ENCODE measurements at regions not wholly inside any gene's neighbourhood (a gene's known extent, or its start where the extent isn't known, plus 50 kb on each side); places are given as distances from the start of the nearest gene placed in this dataset.

DNA sequence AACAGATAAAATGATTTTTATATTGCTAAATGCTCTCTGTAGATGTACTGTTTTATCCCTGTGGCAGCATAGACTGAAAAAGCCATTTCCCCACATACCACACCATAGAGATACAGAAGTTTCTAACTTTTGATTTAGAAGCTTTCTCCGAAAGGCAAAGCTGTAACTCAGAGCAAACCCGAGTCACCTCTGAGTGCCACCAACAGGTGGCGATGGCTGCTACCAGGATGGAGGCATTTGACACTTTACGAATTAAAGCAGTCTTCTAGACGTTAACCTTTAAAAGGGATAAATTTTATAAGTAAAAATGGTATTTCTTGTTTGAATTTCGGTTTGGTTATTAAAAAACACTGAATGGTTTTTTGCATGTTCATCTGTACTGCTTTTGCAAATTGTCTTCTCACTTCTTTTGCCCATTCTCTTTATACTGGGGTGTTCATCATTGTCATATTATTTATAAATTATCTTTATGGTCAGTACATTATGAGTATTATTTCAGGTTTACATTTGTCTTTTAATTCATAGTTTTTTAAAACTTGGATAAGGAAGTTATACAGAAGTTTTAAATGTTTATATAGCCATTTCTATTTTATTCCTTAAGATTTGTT lies 201.0 kb upstream of the CEP162 start:
- Histone ChIP-seq H3K36me3 (replicated peaks in 1 of 2; ENCODE audit: control insufficient read depth in 1 of 2, insufficient read depth in 2 of 2, low read length in 1 of 2) (no peaks in the 10 kb centered on the region), H3K79me2 (ENCODE audit: insufficient read depth) (no peaks in the 10 kb centered on the region), H2AFZ (ENCODE audit: low read depth) (no peak overlapping the region), H3K4me2 (no peak overlapping the region), H3K9ac (no peak overlapping the region), H3F3A (replicated peaks; ENCODE audit: insufficient read depth) (peaks cover 4% of the 10 kb centered on the region), H3K4me3 (ENCODE audit: low read depth in 2 of 2, low read length in 1 of 2) (no peak overlapping the region; a peak in 1 of 4 replicates), H3K9me3 (no peaks in the 10 kb centered on the region), H3K4me1 (ENCODE audit: control insufficient read depth in 1 of 2, insufficient read depth in 2 of 2, low read depth in 1 of 2, low read length in 1 of 2) (peaks cover 0 to 7% of the 10 kb centered on the region in 2 experiments; a peak in 2 of 4 replicates), H4K20me1 (ENCODE audit: insufficient read depth) (no peaks in the 10 kb centered on the region), H3K9me2 (no peaks in the 10 kb centered on the region), H3K27ac (ENCODE audit: low read depth in 2 of 2, low read length in 1 of 2) (no peak overlapping the region), H3K27me3 (ENCODE audit: insufficient read depth) (no peaks in the 10 kb centered on the region)
- ChIA-PET POLR2A (no interaction called here), CTCF (interaction anchor here (0.6 to 1.5 kb wide), 22 partner anchors 11 to 900 kb away, joined by 3 to 5 read pairs (median 3); no protein-coding TSS in a partner anchor)
- DNase-seq: peak; percentile 39
- TF ChIP-seq MEF2A (IDR thresholded peaks at IDR 0.05; ENCODE audit: borderline replicate concordance, low read depth): no peak
- TF ChIP-seq FOXM1 (IDR thresholded peaks at IDR 0.05; ENCODE audit: low read depth): no peak
- no peak for TF ChIP-seq IRF3 (IDR thresholded peaks at IDR 0.05; ENCODE audit: low read depth, low read length)
- no peak for TF ChIP-seq TAF1 (IDR thresholded peaks at IDR 0.05; ENCODE audit: borderline replicate concordance, low read depth, low read length)
- no peak for TF ChIP-seq RXRA (IDR thresholded peaks at IDR 0.05; ENCODE audit: borderline replicate concordance, low read depth)
- TF ChIP-seq CTCF (IDR thresholded peaks at IDR 0.05): peak; percentile 97
- TF ChIP-seq FOXJ3 (CRISPR knock-in tag; IDR thresholded peaks at IDR 0.05): no peak
- no peak for TF ChIP-seq TCF12 (IDR thresholded peaks at IDR 0.05)
- no peak for TF ChIP-seq JUND (IDR thresholded peaks at IDR 0.05)
- TF ChIP-seq SMC3 (IDR thresholded peaks at IDR 0.05; ENCODE audit: low read depth, low read length): peak; percentile 85
- no peak for TF ChIP-seq REST (IDR thresholded peaks at IDR 0.05; ENCODE audit: low read depth, low read length)
- TF ChIP-seq RAD21 (IDR thresholded peaks at IDR 0.05; ENCODE audit: low read length): peak; percentile 77
- TF ChIP-seq ELF1 (IDR thresholded peaks at IDR 0.05): no peak
- WGBS (ENCODE audit: low lambda C conversion rate): 17% methylated on average over 6 of the region's 6 CpGs
